ENCODE measurements at regions not wholly inside any gene's neighbourhood (a gene's known extent, or its start where the extent isn't known, plus 50 kb on each side); places are given as distances from the start of the nearest gene placed in this dataset.

DNA sequence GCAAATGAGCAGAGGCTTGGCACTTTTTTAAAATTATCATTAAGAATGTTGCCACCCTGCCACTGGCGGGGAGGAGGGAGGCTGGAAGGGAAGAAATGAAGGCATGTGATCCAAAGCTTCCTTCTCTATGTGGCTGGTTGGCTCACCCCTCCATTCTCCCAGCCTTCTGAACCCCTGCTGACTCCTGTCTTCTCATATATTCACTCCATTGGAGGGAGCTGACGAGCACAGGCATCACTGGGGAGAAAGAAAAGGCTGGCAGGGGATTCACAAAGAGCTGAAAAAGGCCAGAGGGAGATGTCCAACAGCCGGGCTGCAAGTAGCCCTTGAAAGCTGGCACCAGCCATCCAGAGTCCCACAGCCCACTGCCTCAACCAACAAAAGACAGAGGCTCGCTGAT, 495.6 kb downstream of the BCOR start:
- DNase-seq (ENCODE audit: low read depth) = no peak
- Histone ChIP-seq H3K27me3 (ENCODE audit: control insufficient read depth, insufficient read depth, low read length) (no peaks in the 10 kb centered on the region), H3K4me3 (ENCODE audit: low read depth, low read length) (no peak overlapping the region), H3K36me3 (ENCODE audit: control insufficient read depth, insufficient read depth, low read length) (no peaks in the 10 kb centered on the region)
- CTCF ChIA-PET = no interaction called here
- POLR2A ChIA-PET = no interaction called here
- TF ChIP-seq, protein P1, sequence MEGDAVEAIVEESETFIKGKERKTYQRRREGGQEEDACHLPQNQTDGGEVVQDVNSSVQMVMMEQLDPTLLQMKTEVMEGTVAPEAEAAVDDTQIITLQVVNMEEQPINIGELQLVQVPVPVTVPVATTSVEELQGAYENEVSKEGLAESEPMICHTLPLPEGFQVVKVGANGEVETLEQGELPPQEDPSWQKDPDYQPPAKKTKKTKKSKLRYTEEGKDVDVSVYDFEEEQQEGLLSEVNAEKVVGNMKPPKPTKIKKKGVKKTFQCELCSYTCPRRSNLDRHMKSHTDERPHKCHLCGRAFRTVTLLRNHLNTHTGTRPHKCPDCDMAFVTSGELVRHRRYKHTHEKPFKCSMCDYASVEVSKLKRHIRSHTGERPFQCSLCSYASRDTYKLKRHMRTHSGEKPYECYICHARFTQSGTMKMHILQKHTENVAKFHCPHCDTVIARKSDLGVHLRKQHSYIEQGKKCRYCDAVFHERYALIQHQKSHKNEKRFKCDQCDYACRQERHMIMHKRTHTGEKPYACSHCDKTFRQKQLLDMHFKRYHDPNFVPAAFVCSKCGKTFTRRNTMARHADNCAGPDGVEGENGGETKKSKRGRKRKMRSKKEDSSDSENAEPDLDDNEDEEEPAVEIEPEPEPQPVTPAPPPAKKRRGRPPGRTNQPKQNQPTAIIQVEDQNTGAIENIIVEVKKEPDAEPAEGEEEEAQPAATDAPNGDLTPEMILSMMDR (IDR thresholded peaks at IDR 0.05; ENCODE audit: insufficient read depth, low read depth, low read length) = no peak

DNA sequence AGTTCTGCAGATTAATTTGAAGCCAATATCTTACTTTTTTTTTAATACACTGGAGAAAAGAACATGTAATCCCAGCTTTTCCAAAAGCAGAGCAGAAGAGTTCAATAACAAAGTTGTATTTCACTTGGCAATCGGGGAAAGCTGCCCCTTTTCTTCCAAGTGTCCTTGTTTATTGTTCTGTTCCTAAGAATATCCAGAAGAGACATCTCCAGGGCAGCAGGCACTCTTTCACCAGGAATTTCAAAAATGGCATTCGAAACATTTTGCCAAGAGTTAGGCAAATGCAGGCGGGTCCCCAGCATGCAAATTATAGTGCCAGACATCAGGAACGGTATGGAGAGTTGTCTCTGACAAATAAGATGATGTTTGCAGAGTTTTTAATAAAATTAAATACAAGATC, 494.5 kb downstream of the BCOR start:
- DNase-seq (ENCODE audit: low read depth) = no peak
- H3K27me3 ChIP-seq (ENCODE audit: control insufficient read depth, insufficient read depth, low read length) = no peaks in the 10 kb centered on the region
- TF ChIP-seq, protein P1 (IDR thresholded peaks at IDR 0.05; ENCODE audit: insufficient read depth, low read depth, low read length) = no peak
- H3K36me3 ChIP-seq (ENCODE audit: control insufficient read depth, insufficient read depth, low read length) = no peaks in the 10 kb centered on the region
- H3K4me3 ChIP-seq (ENCODE audit: low read depth, low read length) = no peak overlapping the region
- CTCF ChIA-PET = no interaction called here
- POLR2A ChIA-PET = no interaction called here

DNA sequence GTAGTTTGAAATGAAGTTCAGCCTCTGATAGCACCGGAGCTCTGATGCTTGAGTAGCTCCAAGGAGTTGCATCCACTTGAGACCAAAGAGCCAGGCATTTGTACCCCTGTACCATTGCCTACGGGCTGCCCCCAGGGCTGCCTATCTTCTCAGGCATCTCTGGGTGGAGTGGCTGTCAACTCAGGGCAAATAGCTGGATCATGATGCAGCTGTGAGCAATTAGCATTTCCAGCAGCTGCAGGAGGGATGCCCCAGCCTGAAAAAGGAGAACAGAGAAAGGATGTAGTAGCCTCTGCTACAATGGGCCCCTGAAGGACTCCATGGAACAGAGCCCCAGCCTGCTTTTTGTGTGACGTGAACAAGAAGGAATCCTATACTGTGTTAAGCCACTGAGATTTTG, 492.6 kb downstream of the BCOR start:
- ChIA-PET CTCF (no interaction called here), POLR2A (no interaction called here)
- Histone ChIP-seq H3K4me3 (ENCODE audit: low read depth, low read length) (no peak overlapping the region), H3K27me3 (ENCODE audit: control insufficient read depth, insufficient read depth, low read length) (no peaks in the 10 kb centered on the region; the same call in 1 of the 2 replicates), H3K36me3 (ENCODE audit: control insufficient read depth, insufficient read depth, low read length) (no peaks in the 10 kb centered on the region)
- TF ChIP-seq, protein P1 (IDR thresholded peaks at IDR 0.05; ENCODE audit: insufficient read depth, low read depth, low read length) = no peak
- DNase-seq (ENCODE audit: low read depth) = no peak

DNA sequence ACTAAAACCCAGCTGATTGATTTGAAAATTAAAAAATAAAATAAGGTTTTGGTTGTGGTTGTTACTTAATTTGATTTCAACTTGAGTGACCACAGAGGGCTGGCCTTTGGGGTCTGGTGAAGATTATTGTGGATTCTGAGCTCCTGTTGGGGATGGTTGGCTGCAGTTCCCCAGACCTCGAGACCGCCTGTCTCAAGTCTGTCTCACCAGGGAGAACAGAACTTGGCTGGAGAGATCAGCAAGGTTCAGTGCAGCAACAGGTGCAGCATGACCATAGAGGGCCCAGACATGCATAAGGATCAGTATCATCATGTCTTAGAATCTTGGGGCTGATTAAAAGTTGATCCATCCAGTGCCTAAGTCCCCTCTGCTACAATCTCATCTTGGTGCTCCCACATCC, 491.9 kb downstream of the BCOR start:
- H3K36me3 ChIP-seq (ENCODE audit: control insufficient read depth, insufficient read depth, low read length) = no peaks in the 10 kb centered on the region
- TF ChIP-seq, protein P1 (IDR thresholded peaks at IDR 0.05; ENCODE audit: insufficient read depth, low read depth, low read length) = no peak
- POLR2A ChIA-PET = no interaction called here
- no peak for DNase-seq (ENCODE audit: low read depth)
- H3K4me3 ChIP-seq (ENCODE audit: low read depth, low read length) = no peak overlapping the region
- H3K27me3 ChIP-seq (ENCODE audit: control insufficient read depth, insufficient read depth, low read length) = no peaks in the 10 kb centered on the region; the same call in 1 of the 2 replicates
- CTCF ChIA-PET = no interaction called here

DNA sequence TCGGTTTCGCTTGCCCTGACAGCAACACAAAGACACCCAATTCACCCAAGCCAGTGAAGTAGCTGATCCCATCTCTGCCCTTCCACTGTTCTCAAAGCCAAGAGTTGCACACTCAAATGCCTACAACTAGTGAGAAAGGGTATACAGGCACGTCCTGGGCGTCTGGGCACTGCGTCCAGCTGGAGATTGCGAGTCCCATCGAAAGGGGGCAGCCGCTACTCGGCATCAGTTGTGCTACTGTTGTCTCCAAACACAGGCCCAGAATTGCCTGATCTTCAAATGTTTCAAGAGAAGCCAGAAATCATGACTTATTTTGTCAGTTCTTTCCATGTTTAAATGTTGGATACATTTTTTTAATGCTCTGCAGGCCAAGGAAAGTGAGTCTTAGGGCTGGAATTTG, 487.8 kb downstream of the BCOR start:
- CTCF ChIA-PET = no interaction called here
- Histone ChIP-seq H3K4me3 (ENCODE audit: low read depth, low read length) (no peak overlapping the region), H3K27me3 (ENCODE audit: control insufficient read depth, insufficient read depth, low read length) (no peaks in the 10 kb centered on the region; the same call in none of the 2 replicates), H3K36me3 (ENCODE audit: control insufficient read depth, insufficient read depth, low read length) (no peaks in the 10 kb centered on the region)
- POLR2A ChIA-PET = no interaction called here
- DNase-seq (ENCODE audit: low read depth) = no peak
- TF ChIP-seq, protein P1 (IDR thresholded peaks at IDR 0.05; ENCODE audit: insufficient read depth, low read depth, low read length) = no peak

Measured in BJ (cell line).